Embryonic facial prominence (tissue), 1 donor: ENCODE measurements at regions not wholly inside any gene's neighbourhood (a gene's known extent, or its start where the extent isn't known, plus 50 kb on each side); places are given as distances from the start of the nearest gene placed in this dataset.

Experiments
- DNase-seq: peaks from one replicate; pipeline ENCODE4 v3.0.0-alpha.2; 2016; ENCODE audit errors: extremely low spot score

- no peak for DNase-seq
Observed at GRCh38 chr3:56867671-56868070, 65.9 kb upstream of the ARHGEF3 start.

DNA sequence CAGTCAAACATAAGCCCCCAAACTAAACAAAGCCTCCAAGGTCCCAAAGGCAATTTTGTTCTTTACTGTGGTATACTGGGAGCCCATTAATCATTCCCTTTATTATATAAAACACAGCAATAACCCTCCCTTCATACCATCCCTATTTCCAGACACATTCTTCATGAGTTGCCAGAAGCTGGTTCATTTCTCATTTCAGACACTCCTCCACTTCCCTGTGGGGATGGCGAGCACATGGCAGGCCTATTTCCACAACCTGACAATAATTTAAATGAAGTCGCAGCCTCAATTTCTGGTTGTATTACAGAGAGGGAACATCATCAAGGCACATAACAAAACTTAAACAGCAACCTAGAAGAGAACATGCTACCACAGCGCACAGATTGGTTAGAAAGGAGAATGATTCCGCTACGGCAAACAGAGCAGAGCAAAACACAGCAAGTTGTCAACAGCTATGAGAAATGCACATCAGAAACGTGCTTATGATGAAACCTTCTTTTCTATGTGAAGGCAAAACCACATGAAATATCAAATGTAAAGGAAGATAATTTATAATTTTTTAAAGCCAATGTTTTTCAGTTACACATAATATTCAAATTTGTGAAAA is 63.3 kb upstream of the ARHGEF3 start:
- DNase-seq, result no peak

DNA sequence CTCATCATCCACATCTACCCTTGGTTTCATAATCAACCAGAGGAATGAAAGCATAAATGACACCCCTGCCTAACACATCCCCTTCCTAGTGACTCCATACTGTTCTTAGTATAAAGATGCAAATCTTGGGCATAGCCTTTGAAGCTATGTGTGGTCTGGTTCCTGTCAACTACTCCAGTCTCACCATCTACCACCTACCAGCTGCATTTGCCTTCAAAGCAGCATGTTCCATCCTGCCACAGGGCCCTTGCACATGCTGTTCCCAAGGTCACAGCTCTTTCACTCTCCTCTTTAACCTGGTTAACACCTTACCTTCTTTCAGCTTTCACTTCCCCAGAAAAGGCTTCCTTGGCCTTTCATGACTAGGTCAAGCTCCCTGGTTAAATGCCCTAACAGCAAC is 62.3 kb upstream of the ARHGEF3 start:
- DNase-seq, result no peak

DNA sequence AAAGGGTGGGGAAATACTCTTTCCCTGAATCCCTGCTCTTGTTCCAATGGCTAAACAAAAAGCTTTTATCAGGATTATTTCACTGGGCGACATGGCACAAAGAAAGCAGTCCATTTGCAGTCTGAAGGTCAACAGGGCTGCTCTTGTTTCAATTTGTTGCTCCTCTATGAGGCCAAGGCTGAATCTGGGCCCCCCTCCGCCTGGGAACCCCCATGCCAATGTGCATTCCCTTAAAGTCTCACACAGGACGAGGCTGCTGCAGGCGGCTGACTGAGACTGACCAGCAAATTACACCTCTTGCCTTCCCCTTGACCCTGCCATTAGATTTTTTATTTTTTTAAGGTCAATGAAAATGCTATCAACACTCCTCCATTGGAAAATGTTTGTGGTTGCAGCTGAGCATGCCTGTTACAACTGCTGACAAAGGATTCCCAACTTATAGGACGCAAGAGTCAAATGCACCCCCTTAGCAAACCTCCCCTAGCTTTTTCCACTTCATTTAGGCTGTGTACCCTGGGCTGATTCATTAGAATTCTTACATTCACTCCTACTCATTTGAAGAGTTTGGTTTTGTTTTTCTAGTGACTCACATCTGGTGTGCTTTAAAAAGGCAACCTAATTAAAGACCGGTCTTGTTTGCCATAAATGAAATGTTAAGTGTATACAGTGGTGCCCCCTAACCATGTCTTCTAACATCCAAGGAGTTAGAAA is 60.8 kb upstream of the ARHGEF3 start:
- no peak for DNase-seq

GRCh38 chr3:56861511-56861910 is 59.8 kb upstream of the ARHGEF3 start:
- no peak for DNase-seq

DNA sequence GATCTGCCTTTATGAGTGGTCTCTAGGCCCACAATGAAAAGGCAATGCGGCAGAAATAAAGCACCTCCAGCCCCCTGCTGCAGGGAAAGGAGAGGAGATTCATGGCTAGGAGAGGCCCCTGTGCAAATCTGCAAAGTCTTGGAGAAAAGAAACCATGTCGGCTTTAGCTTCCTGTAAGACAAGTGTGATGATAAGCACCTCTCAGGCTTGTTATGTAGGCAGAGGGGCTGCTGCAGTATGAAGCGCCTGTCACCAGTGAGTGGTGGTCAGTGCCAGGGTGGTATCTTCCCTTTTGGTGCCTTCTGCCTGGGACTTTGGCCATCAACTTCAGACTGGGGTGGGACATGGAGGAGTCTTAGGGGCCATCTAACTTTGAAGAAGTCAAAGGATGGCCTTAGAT is 59.2 kb upstream of the ARHGEF3 start:
- no peak for DNase-seq

GRCh38 chr3:56860351-56860750 is 58.6 kb upstream of the ARHGEF3 start:
- DNase-seq, result no peak

DNA sequence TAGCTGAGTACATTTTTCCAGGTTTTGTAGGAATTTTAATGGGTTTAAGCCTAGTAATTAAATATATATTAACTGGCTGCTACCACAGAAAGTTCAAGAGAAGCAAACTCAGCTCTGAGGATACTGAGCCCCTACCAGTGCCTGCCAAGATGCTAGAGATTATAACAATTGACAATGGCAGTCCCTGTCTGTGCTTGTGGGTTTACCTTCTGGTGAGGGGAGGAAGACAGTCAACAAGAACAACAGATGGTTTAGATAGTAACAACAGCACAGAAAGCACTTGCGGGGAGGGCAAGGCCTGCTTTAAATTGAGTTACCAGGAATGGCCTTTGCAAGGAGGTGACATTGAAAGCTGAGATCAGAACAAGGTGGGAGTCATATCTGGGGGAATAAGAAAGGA is 56.6 kb upstream of the ARHGEF3 start:
- DNase-seq, result no peak

DNA sequence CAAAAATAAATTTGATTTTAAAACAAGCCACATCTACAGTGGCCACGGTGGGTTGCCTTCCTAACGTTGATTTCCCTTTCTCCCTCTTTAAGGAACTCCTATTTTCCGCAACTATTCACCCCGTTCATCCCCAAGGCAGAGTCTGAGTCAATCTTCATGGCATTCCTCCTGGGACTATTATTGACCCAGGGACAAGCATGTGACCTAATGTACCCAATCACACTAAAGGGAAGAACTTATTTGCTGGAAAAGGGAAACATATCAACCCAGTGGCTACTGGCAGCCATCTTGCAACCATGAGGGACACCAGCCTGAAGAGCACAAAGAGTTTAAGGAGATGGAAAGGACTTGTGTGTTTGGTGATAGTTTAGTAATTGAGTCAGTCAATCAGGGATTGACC is 55.4 kb upstream of the ARHGEF3 start:
- DNase-seq, result no peak

- DNase-seq, result no peak
Observed at GRCh38 chr3:56856752-56857151, 55.0 kb upstream of the ARHGEF3 start.

- DNase-seq, result no peak
Observed at GRCh38 chr3:56855856-56856512, 54.2 kb upstream of the ARHGEF3 start.

GRCh38 chr3:56854856-56855611 is 53.3 kb upstream of the ARHGEF3 start:
- no peak for DNase-seq

- DNase-seq, result no peak
Observed at GRCh38 chr3:56851966-56852884, 50.5 kb upstream of the ARHGEF3 start.
